Upper lobe of right lung (tissue), 1 donor: ENCODE measurements at regions not wholly inside any gene's neighbourhood (a gene's known extent, or its start where the extent isn't known, plus 50 kb on each side); places are given as distances from the start of the nearest gene placed in this dataset.

Experiments used
- ATAC-seq: fragments of 200-7000 bp; cut with Tn5 transposase; one replicate; pipeline ENCODE4 v1.9.1; 2020; ENCODE audit warnings: mild to moderate bottlenecking, moderate library complexity
- DNase-seq: peaks from one replicate; pipeline ENCODE4 v3.0.0-alpha.2; 2020
- H3K27ac ChIP-seq: fragments of 200-600 bp; one replicate; pipeline ENCODE4 v1.8.0; 2022
- H3K27me3 ChIP-seq: fragments of 200-600 bp; one replicate; pipeline ENCODE4 v1.8.0; 2022; ENCODE audit warnings: mild to moderate bottlenecking
- H3K36me3 ChIP-seq: fragments of 200-600 bp; one replicate; pipeline ENCODE4 v1.8.0; 2022
- H3K4me1 ChIP-seq: fragments of 200-600 bp; one replicate; pipeline ENCODE4 v1.8.0; 2022
- H3K4me3 ChIP-seq: fragments of 200-600 bp; one replicate; pipeline ENCODE4 v1.8.0; 2022; ENCODE audit warnings: mild to moderate bottlenecking
- H3K9me3 ChIP-seq: fragments of 200-600 bp; one replicate; pipeline ENCODE4 v1.8.0; 2022
- CTCF ChIP-seq: fragments of 200-600 bp; IDR thresholded peaks from one replicate; pipeline ENCODE4 v1.8.0; 2022; ENCODE audit warnings: antibody characterized with exemption
- intact Hi-C: fragments of 100-400 bp; cut with DNase I; formaldehyde crosslinking; loops from one replicate; pipeline ENCODE4 v1.11.0; 2022
- donor health status: DM: no; HTN: yes; CAD: no; lungs with severe emphysema.

DNA sequence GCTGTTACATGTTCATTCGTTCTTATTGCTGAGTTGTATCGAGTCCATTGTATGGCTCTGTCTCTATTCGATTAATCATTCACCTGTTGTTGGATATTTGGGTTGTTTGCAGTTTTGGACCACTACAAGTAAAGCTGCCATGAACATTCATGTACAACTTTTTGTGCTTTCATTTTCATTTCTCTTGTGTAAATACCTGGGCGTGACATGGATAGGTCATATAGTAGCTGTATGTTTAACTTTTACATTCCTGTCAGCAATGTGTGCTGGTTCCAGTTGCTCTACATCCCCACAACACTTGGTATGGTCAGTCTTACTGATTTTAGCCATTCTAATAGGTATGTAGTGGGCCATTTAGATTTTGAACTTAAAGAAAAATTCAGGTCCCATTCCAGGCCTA, 194.2 kb upstream of the PLET1 start:
- intact Hi-C loops, result no loop called here
- no peak for TF ChIP-seq CTCF
- ATAC-seq, result no peak
- no peak for DNase-seq
- H3K9me3 ChIP-seq, result no peaks in the 10 kb centered on the region
- H3K27me3 ChIP-seq, result no peaks in the 10 kb centered on the region
- no peaks in the 10 kb centered on the region for H3K36me3 ChIP-seq
- no peak overlapping the region for H3K4me3 ChIP-seq
- no peak overlapping the region for H3K27ac ChIP-seq
- no peaks in the 10 kb centered on the region for H3K4me1 ChIP-seq

DNA sequence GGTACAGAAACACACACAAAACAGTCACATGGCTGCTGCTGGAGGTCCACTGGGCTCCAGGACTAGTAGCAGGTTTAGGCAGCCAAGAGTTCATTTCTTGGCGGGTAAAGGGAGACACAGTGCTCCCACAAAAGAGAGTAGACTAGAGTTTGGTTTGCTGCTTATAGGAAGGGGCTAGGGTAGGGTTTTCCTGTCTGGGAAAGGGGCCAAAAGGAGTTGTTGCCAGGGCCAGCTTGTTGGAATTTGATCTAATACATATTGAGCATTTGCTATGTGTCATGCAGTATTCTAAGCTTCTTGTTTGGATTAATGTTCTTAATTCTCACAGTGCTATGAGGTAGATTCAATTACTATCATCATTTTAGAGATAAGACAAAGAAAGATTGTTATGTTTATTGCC, 195.1 kb upstream of the PLET1 start:
- intact Hi-C loops, result no loop called here

DNA sequence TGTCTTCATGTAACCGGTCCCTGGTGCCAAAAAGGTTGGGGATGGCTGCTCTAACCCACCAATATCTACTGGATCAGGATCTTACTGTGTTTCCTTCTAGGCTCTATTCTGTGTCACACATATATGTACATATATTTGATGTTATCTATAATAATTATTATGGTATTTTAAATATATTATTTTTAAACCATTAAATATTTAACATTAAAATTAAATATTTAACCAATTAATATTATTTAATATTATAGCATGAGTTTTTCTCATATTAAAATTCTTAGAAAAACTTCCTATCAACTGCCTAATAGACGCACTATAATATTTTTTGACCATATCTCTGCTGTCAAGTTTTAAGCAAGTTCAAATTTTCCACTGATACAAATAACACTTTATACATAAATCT, 196.9 kb upstream of the PLET1 start:
- Histone ChIP-seq H3K9me3 (no peaks in the 10 kb centered on the region), H3K36me3 (no peaks in the 10 kb centered on the region), H3K4me3 (no peak overlapping the region), H3K27ac (no peak overlapping the region), H3K27me3 (no peaks in the 10 kb centered on the region), H3K4me1 (no peaks in the 10 kb centered on the region)
- no peak for DNase-seq
- no peak for ATAC-seq
- no peak for TF ChIP-seq CTCF
- intact Hi-C loops, result no loop called here

More for the DNA sequence above, 195.1 kb upstream of the PLET1 start:
- Histone ChIP-seq H3K4me3 (no peak overlapping the region), H3K4me1 (no peaks in the 10 kb centered on the region), H3K9me3 (no peaks in the 10 kb centered on the region), H3K27me3 (no peaks in the 10 kb centered on the region), H3K27ac (no peak overlapping the region), H3K36me3 (no peaks in the 10 kb centered on the region)
- ATAC-seq (no peak), DNase-seq (no peak)
- no peak for TF ChIP-seq CTCF

- Histone ChIP-seq H3K9me3 (no peaks in the 10 kb centered on the region), H3K27me3 (no peaks in the 10 kb centered on the region), H3K4me1 (no peaks in the 10 kb centered on the region), H3K4me3 (no peak overlapping the region), H3K27ac (no peak overlapping the region), H3K36me3 (no peaks in the 10 kb centered on the region)
- intact Hi-C loops, result no loop called here
- DNase-seq (no peak), ATAC-seq (no peak)
- TF ChIP-seq CTCF, result no peak
Observed at GRCh38 chr11:112459001-112459400, 198.3 kb upstream of the PLET1 start.

GRCh38 chr11:112460141-112460540, 199.5 kb upstream of the PLET1 start:
- no peak for ATAC-seq
- H3K27ac ChIP-seq, result no peak overlapping the region
- no peaks in the 10 kb centered on the region for H3K9me3 ChIP-seq
- H3K4me1 ChIP-seq, result no peaks in the 10 kb centered on the region
- intact Hi-C loops, result no loop called here
- H3K4me3 ChIP-seq, result no peak overlapping the region
- TF ChIP-seq CTCF, result no peak
- no peaks in the 10 kb centered on the region for H3K36me3 ChIP-seq
- H3K27me3 ChIP-seq, result no peaks in the 10 kb centered on the region
- no peak for DNase-seq

DNA sequence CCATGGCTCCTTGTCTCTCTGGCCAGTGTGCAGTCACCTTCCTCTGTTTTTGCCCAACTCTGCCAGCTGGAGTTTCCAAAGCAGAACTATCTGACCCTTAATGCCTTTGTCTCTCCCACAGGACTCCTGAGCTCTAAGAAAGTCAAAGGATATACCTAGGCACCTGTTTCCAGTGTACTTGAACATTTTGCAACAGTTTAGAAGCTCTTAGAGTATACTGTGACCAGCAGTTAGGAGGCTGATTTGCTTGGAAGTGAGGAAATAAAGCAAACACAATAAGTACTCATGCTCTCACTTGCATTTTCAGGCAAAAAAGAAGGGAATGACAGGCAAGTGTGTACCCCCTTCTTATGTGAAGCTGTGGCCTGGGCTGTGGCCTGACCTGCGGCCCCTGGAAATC, 204.3 kb upstream of the PLET1 start:
- no peak for TF ChIP-seq CTCF
- Histone ChIP-seq H3K36me3 (no peaks in the 10 kb centered on the region), H3K9me3 (no peaks in the 10 kb centered on the region), H3K4me3 (no peak overlapping the region), H3K27me3 (no peaks in the 10 kb centered on the region), H3K4me1 (no peaks in the 10 kb centered on the region), H3K27ac (no peak overlapping the region)
- ATAC-seq (peak; percentile 74), DNase-seq (no peak)
- intact Hi-C loops, result no loop called here
